HEK293 (cell line): ENCODE measurements at regions not wholly inside any gene's neighbourhood (a gene's known extent, or its start where the extent isn't known, plus 50 kb on each side); places are given as distances from the start of the nearest gene placed in this dataset.

Experiments used
- CTCF ChIA-PET: fragments of 350-600 bp; formaldehyde crosslinking; extraction: SDS; loops from one replicate; lab custom pipeline; 2021; ENCODE audit warnings: antibody characterized with exemption; lab: Yijun Ruan, JAX
- POLR2A ChIA-PET: fragments of 300-600 bp; formaldehyde crosslinking; extraction: SDS; loops from one replicate; lab custom pipeline; 2020; ENCODE audit warnings: antibody characterized with exemption, inconsistent platforms; lab: Yijun Ruan, JAX
- H3K27ac ChIP-seq: fragments of 200-500 bp; sonication (Bioruptor generic); 2 replicates; pipeline ENCODE4 v1.5.1; 2014; ENCODE audit warnings: low read depth, low read length, control low read depth, inconsistent platforms; ENCODE audit errors: extremely low read depth
- H3K36me3 ChIP-seq, 2 experiments: fragments of 200-500 bp in 1 of 2; sonication (Bioruptor generic) in 1 of 2; 1 replicate in 1 of 2; 2 replicates in 1 of 2; pipeline ENCODE4 v1.5.1; 2014 to 2017; ENCODE audit warnings: inconsistent platforms in 2 of 2, low read length in 2 of 2; ENCODE audit not compliant: control insufficient read depth in 2 of 2, insufficient read depth in 1 of 2
- H3K4me1 ChIP-seq: fragments of 200-500 bp; sonication (Bioruptor generic); 2 replicates; pipeline ENCODE4 v1.5.1; 2014; ENCODE audit warnings: mild to moderate bottlenecking, low read length, inconsistent platforms; ENCODE audit not compliant: control insufficient read depth, insufficient read depth
- H3K4me3 ChIP-seq: 2 replicates; pipeline ENCODE4 v1.5.1; 2011; ENCODE audit warnings: low read depth, mild to moderate bottlenecking, control low read depth, low read length, moderate library complexity
- H3K9me3 ChIP-seq: fragments of 200-500 bp; sonication (Bioruptor generic); 2 replicates; pipeline ENCODE4 v1.5.1; 2014; ENCODE audit warnings: low read depth, low read length, inconsistent platforms; ENCODE audit not compliant: control insufficient read depth, insufficient read depth
- MZF1 ChIP-seq: fragments of 450-650 bp; formaldehyde crosslinking; IDR thresholded peaks from 2 replicates; pipeline ENCODE4 v1.5.1; 2017; ENCODE audit warnings: missing biosample characterization, missing genetic modification characterization, borderline replicate concordance
- SP3 ChIP-seq: fragments of 450-650 bp; formaldehyde crosslinking; IDR thresholded peaks from 2 replicates; pipeline ENCODE4 v1.5.1; 2016; ENCODE audit warnings: missing biosample characterization, missing genetic modification characterization
- TCF7L2 ChIP-seq: IDR thresholded peaks from 2 replicates; pipeline ENCODE4 v1.6.1; 2011; ENCODE audit warnings: low read depth, mild to moderate bottlenecking, inconsistent platforms, low read length, moderate library complexity, borderline replicate concordance
- YY1 ChIP-seq: fragments of 450-650 bp; formaldehyde crosslinking; IDR thresholded peaks from 2 replicates; pipeline ENCODE4 v1.5.1; 2018; ENCODE audit warnings: missing biosample characterization, missing genetic modification characterization
- ZBTB1 ChIP-seq: fragments of 450-650 bp; formaldehyde crosslinking; IDR thresholded peaks from 2 replicates; pipeline ENCODE4 v1.5.1; 2016; ENCODE audit warnings: missing biosample characterization, missing genetic modification characterization
- ZBTB8A ChIP-seq: fragments of 450-650 bp; formaldehyde crosslinking; IDR thresholded peaks from 2 replicates; pipeline ENCODE4 v1.5.1; 2016; ENCODE audit warnings: missing biosample characterization, missing genetic modification characterization
- ZFP41 ChIP-seq: fragments of 450-650 bp; formaldehyde crosslinking; IDR thresholded peaks from 2 replicates; pipeline ENCODE4 v1.5.1; 2016; ENCODE audit warnings: missing biosample characterization, missing genetic modification characterization, borderline replicate concordance
- ZNF114 ChIP-seq: fragments of 450-650 bp; formaldehyde crosslinking; IDR thresholded peaks from 2 replicates; pipeline ENCODE4 v1.5.0; 2017; ENCODE audit warnings: missing biosample characterization, missing genetic modification characterization
- ZNF202 ChIP-seq: fragments of 450-650 bp; formaldehyde crosslinking; IDR thresholded peaks from 2 replicates; pipeline ENCODE4 v1.5.1; 2016; ENCODE audit warnings: missing biosample characterization, missing genetic modification characterization, borderline replicate concordance
- ZNF23 ChIP-seq: fragments of 450-650 bp; formaldehyde crosslinking; IDR thresholded peaks from 2 replicates; pipeline ENCODE4 v1.5.1; 2016; ENCODE audit warnings: missing biosample characterization, missing genetic modification characterization, borderline replicate concordance
- ZNF324 ChIP-seq: fragments of 450-650 bp; formaldehyde crosslinking; IDR thresholded peaks from 2 replicates; pipeline ENCODE4 v1.5.1; 2016; ENCODE audit warnings: missing biosample characterization, missing genetic modification characterization
- ZNF341 ChIP-seq: fragments of 450-650 bp; formaldehyde crosslinking; IDR thresholded peaks from 2 replicates; pipeline ENCODE4; 2016; ENCODE audit warnings: low read depth, missing biosample characterization, missing genetic modification characterization
- ZNF473 ChIP-seq: fragments of 450-650 bp; formaldehyde crosslinking; IDR thresholded peaks from 2 replicates; pipeline ENCODE4 v1.5.1; 2017; ENCODE audit warnings: missing biosample characterization, missing genetic modification characterization
- ZNF521 ChIP-seq: fragments of 450-650 bp; formaldehyde crosslinking; IDR thresholded peaks from 2 replicates; pipeline ENCODE4 v1.5.1; 2017; ENCODE audit warnings: missing biosample characterization, mild to moderate bottlenecking, missing genetic modification characterization
- ZNF571 ChIP-seq: fragments of 450-650 bp; formaldehyde crosslinking; IDR thresholded peaks from 2 replicates; pipeline ENCODE4 v1.5.0; 2017; ENCODE audit warnings: missing biosample characterization, missing genetic modification characterization
- ZNF837 ChIP-seq: fragments of 450-650 bp; formaldehyde crosslinking; IDR thresholded peaks from 2 replicates; pipeline ENCODE4 v1.5.1; 2016; ENCODE audit warnings: missing biosample characterization, missing genetic modification characterization
- ZNF843 ChIP-seq: fragments of 450-650 bp; formaldehyde crosslinking; IDR thresholded peaks from 2 replicates; pipeline ENCODE4 v1.5.1; 2016; ENCODE audit warnings: missing biosample characterization, missing genetic modification characterization
- TF ChIP-seq, protein P1 (sequence below): IDR thresholded peaks from 2 replicates; pipeline ENCODE4 v1.6.1; 2011; ENCODE audit warnings: mild to moderate bottlenecking, low read depth, low read length, borderline replicate concordance
- TF ChIP-seq, protein P2 (sequence below): fragments of 450-650 bp; formaldehyde crosslinking; IDR thresholded peaks from 2 replicates; pipeline ENCODE4 v1.5.1; 2017; ENCODE audit warnings: missing biosample characterization, missing genetic modification characterization
- TF ChIP-seq, protein P3 (sequence below): fragments of 450-650 bp; formaldehyde crosslinking; IDR thresholded peaks from 2 replicates; pipeline ENCODE4 v1.5.1; 2017; ENCODE audit warnings: missing biosample characterization, missing genetic modification characterization
- TF ChIP-seq, protein P4 (sequence below): fragments of 450-650 bp; formaldehyde crosslinking; IDR thresholded peaks from 2 replicates; pipeline ENCODE4 v1.5.1; 2017; ENCODE audit warnings: missing biosample characterization, missing genetic modification characterization
- TF ChIP-seq, protein P5 (sequence below): fragments of 450-650 bp; formaldehyde crosslinking; IDR thresholded peaks from 2 replicates; pipeline ENCODE4 v1.5.1; 2017; ENCODE audit warnings: missing biosample characterization, missing genetic modification characterization

DNA sequence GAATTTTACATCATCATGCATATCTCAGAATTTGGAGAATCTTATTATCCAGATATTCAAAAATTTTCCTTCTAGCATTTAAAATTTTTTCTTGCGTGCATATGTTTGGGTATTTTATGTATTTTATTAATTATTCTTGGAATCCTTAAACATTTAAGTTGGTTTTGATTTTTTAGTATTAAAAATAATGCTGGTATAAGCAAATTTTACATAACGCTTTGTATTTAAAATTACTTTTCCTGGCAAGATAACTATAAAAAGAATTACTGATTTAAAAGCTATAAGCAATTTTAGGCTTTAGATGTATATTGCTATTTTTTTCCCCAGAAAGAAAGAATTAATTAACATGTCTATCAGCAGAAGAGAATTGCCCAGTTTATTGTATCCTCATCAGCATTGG lies 224.6 kb upstream of the STXBP6 start:
- CTCF ChIA-PET, result interaction anchor here (1.1 kb wide), 1 partner anchor 564 kb away, joined by 8 read pairs; no protein-coding TSS in a partner anchor
- POLR2A ChIA-PET, result no interaction called here

DNA sequence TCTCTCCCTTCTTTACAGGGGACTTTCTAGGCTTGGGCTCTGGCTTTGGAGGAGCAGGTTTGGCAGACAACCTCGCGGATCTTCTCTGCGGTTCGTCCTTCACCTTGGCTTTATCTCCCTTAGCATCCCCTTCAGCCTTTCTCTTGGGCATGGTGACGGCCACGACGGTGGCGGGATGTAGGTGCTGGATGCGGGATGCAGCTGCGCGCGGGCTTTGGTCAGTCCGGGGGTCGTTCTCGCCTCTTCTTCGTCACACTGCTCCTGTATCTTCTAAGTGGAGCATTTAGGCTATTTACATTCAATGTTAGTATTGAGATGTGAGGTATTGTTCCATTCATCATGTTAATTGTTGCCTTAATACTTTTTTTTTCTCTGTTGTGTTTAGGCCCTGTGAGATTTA lies 217.2 kb upstream of the STXBP6 start:
- ChIA-PET CTCF (no interaction called here), POLR2A (no interaction called here)
- Histone ChIP-seq H3K4me3 (no peak overlapping the region), H3K36me3 (no peaks in the 10 kb centered on the region), H3K27ac (no peak overlapping the region), H3K4me1 (no peaks in the 10 kb centered on the region), H3K9me3 (no peaks in the 10 kb centered on the region)
- TF ChIP-seq, protein P1, sequence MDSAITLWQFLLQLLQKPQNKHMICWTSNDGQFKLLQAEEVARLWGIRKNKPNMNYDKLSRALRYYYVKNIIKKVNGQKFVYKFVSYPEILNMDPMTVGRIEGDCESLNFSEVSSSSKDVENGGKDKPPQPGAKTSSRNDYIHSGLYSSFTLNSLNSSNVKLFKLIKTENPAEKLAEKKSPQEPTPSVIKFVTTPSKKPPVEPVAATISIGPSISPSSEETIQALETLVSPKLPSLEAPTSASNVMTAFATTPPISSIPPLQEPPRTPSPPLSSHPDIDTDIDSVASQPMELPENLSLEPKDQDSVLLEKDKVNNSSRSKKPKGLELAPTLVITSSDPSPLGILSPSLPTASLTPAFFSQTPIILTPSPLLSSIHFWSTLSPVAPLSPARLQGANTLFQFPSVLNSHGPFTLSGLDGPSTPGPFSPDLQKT, result no peak
- TF ChIP-seq ZFP41 (tag by site-specific recombination) (no peak), ZNF341 (tag by site-specific recombination) (no peak), MZF1 (tag by site-specific recombination) (no peak), ZNF473 (tag by site-specific recombination) (no peak), ZNF521 (tag by site-specific recombination) (no peak)
- TF ChIP-seq, protein P2, sequence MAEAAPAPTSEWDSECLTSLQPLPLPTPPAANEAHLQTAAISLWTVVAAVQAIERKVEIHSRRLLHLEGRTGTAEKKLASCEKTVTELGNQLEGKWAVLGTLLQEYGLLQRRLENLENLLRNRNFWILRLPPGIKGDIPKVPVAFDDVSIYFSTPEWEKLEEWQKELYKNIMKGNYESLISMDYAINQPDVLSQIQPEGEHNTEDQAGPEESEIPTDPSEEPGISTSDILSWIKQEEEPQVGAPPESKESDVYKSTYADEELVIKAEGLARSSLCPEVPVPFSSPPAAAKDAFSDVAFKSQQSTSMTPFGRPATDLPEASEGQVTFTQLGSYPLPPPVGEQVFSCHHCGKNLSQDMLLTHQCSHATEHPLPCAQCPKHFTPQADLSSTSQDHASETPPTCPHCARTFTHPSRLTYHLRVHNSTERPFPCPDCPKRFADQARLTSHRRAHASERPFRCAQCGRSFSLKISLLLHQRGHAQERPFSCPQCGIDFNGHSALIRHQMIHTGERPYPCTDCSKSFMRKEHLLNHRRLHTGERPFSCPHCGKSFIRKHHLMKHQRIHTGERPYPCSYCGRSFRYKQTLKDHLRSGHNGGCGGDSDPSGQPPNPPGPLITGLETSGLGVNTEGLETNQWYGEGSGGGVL (tag by site-specific recombination), result no peak
- TF ChIP-seq, protein P3, sequence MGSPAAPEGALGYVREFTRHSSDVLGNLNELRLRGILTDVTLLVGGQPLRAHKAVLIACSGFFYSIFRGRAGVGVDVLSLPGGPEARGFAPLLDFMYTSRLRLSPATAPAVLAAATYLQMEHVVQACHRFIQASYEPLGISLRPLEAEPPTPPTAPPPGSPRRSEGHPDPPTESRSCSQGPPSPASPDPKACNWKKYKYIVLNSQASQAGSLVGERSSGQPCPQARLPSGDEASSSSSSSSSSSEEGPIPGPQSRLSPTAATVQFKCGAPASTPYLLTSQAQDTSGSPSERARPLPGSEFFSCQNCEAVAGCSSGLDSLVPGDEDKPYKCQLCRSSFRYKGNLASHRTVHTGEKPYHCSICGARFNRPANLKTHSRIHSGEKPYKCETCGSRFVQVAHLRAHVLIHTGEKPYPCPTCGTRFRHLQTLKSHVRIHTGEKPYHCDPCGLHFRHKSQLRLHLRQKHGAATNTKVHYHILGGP (tag by site-specific recombination), result no peak

More for the DNA sequence above, 224.6 kb upstream of the STXBP6 start:
- Histone ChIP-seq H3K27ac (no peak overlapping the region), H3K4me1 (no peaks in the 10 kb centered on the region), H3K9me3 (no peaks in the 10 kb centered on the region), H3K36me3 (no peaks in the 10 kb centered on the region), H3K4me3 (no peak overlapping the region)
- TF ChIP-seq ZBTB1 (tag by site-specific recombination) (no peak), SP3 (tag by site-specific recombination) (no peak), ZNF571 (tag by site-specific recombination) (no peak), YY1 (tag by site-specific recombination) (no peak)
- TF ChIP-seq, protein P4, sequence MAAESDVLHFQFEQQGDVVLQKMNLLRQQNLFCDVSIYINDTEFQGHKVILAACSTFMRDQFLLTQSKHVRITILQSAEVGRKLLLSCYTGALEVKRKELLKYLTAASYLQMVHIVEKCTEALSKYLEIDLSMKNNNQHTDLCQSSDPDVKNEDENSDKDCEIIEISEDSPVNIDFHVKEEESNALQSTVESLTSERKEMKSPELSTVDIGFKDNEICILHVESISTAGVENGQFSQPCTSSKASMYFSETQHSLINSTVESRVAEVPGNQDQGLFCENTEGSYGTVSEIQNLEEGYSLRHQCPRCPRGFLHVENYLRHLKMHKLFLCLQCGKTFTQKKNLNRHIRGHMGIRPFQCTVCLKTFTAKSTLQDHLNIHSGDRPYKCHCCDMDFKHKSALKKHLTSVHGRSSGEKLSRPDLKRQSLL (tag by site-specific recombination), result no peak

DNA sequence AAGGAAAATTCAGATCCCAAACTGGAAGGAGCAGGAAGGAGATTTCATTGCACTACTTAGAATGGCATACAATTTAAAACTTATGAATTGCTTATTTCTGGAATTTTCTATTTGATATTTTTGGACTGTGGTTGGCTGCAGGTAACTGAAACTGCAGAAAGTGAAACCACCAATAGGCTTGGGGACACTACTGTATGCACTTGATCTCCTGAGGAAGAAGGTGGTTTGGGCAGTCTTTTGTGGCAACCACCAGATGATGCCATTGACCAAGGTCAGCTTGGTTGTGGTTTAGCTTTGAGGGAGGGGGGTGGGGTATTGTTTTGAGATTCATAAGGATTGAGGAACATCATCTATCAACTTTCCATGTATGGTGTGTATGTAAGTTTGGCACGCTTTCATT lies 209.5 kb upstream of the STXBP6 start:
- ChIA-PET CTCF (no interaction called here), POLR2A (no interaction called here)
- Histone ChIP-seq H3K4me3 (no peak overlapping the region), H3K27ac (no peak overlapping the region), H3K36me3 (no peaks in the 10 kb centered on the region), H3K4me1 (no peaks in the 10 kb centered on the region), H3K9me3 (no peaks in the 10 kb centered on the region)
- TF ChIP-seq ZBTB8A (no peak), ZBTB1 (tag by site-specific recombination) (no peak), ZNF114 (no peak), ZNF202 (tag by site-specific recombination) (no peak), MZF1 (tag by site-specific recombination) (no peak), TCF7L2 (no peak), ZNF837 (no peak), ZNF843 (no peak), ZNF324 (tag by site-specific recombination) (no peak), ZNF23 (tag by site-specific recombination) (no peak)
- TF ChIP-seq, protein P5, sequence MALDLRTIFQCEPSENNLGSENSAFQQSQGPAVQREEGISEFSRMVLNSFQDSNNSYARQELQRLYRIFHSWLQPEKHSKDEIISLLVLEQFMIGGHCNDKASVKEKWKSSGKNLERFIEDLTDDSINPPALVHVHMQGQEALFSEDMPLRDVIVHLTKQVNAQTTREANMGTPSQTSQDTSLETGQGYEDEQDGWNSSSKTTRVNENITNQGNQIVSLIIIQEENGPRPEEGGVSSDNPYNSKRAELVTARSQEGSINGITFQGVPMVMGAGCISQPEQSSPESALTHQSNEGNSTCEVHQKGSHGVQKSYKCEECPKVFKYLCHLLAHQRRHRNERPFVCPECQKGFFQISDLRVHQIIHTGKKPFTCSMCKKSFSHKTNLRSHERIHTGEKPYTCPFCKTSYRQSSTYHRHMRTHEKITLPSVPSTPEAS (tag by site-specific recombination), result no peak
